ENCODE measurements at regions not wholly inside any gene's neighbourhood (a gene's known extent, or its start where the extent isn't known, plus 50 kb on each side); places are given as distances from the start of the nearest gene placed in this dataset.

GRCh38 chr15:37698679-37699078, 235.8 kb upstream of the TMCO5A start:
- 72 to 93% (median 90%) methylated on average over 3 of the region's 3 CpGs for WGBS, 5 donors
- TF ChIP-seq POLR2A (IDR thresholded peaks at IDR 0.05) (no peak), POLR2AphosphoS5 (IDR thresholded peaks at IDR 0.05) (no peak), CTCF (IDR thresholded peaks at IDR 0.05) (no peak), EP300 (IDR thresholded peaks at IDR 0.05) (no peak)
- intact Hi-C loops (cut with DNase I; ENCODE audit: low total_unique reads) = no loop called here
- Histone ChIP-seq H3K4me3 (no peak overlapping the region), H3K36me3 (no peaks in the 10 kb centered on the region), H3K9me3 (no peaks in the 10 kb centered on the region), H3K27ac (no peak overlapping the region), H3K4me1 (no peaks in the 10 kb centered on the region), H3K27me3 (no peaks in the 10 kb centered on the region)
- no peak for DNase-seq

- no peak for DNase-seq
These were observed 233.2 kb upstream of the TMCO5A start for GRCh38 chr15:37701230-37701629.

GRCh38 chr15:37709669-37710068, 224.8 kb upstream of the TMCO5A start:
- Histone ChIP-seq H3K36me3 (no peaks in the 10 kb centered on the region), H3K9me3 (peaks cover 0 to 11% (median 11%) of the 10 kb centered on the region in 4 donors), H3K4me1 (no peaks in the 10 kb centered on the region), H3K4me3 (no peak overlapping the region), H3K27me3 (no peaks in the 10 kb centered on the region), H3K27ac (no peak overlapping the region)
- intact Hi-C loops (cut with DNase I; ENCODE audit: low total_unique reads) = no loop called here
- DNase-seq = peak in 1 of 2 donors; percentile 15
- WGBS, 5 donors = 31 to 47% (median 45%) methylated on average over 1 of the region's 1 CpG
- TF ChIP-seq CTCF (IDR thresholded peaks at IDR 0.05) = no peak
- no peak for TF ChIP-seq POLR2A (IDR thresholded peaks at IDR 0.05)
- TF ChIP-seq POLR2AphosphoS5 (IDR thresholded peaks at IDR 0.05) = no peak
- no peak for TF ChIP-seq EP300 (IDR thresholded peaks at IDR 0.05)

More at GRCh38 chr15:37701230-37701629, 233.2 kb upstream of the TMCO5A start:
- WGBS, 5 donors = 84 to 100% (median 95%) methylated on average over 1 of the region's 1 CpG
- no peaks in the 10 kb centered on the region for H3K36me3 ChIP-seq
- H3K4me3 ChIP-seq = no peak overlapping the region
- no peak overlapping the region for H3K27ac ChIP-seq
- H3K4me1 ChIP-seq = no peaks in the 10 kb centered on the region
- no peaks in the 10 kb centered on the region for H3K9me3 ChIP-seq
- no peaks in the 10 kb centered on the region for H3K27me3 ChIP-seq
- TF ChIP-seq POLR2AphosphoS5 (IDR thresholded peaks at IDR 0.05) (no peak), CTCF (IDR thresholded peaks at IDR 0.05) (no peak), POLR2A (IDR thresholded peaks at IDR 0.05) (no peak), EP300 (IDR thresholded peaks at IDR 0.05) (no peak)
- intact Hi-C loops (cut with DNase I; ENCODE audit: low total_unique reads) = no loop called here

GRCh38 chr15:37715101-37715500, 219.3 kb upstream of the TMCO5A start:
- 76 to 89% (median 81%) methylated on average over 1 of the region's 1 CpG for WGBS, 5 donors
- Histone ChIP-seq H3K9me3 (peaks cover 0 to 11% (median 11%) of the 10 kb centered on the region in 4 donors), H3K4me1 (no peaks in the 10 kb centered on the region), H3K27me3 (no peaks in the 10 kb centered on the region), H3K4me3 (no peak overlapping the region), H3K36me3 (no peaks in the 10 kb centered on the region), H3K27ac (no peak overlapping the region)
- TF ChIP-seq POLR2A (IDR thresholded peaks at IDR 0.05) (no peak), POLR2AphosphoS5 (IDR thresholded peaks at IDR 0.05) (no peak), EP300 (IDR thresholded peaks at IDR 0.05) (no peak), CTCF (IDR thresholded peaks at IDR 0.05) (no peak)
- no peak for DNase-seq
- intact Hi-C loops (cut with DNase I; ENCODE audit: low total_unique reads) = no loop called here
